ENCODE measurements at regions not wholly inside any gene's neighbourhood (a gene's known extent, or its start where the extent isn't known, plus 50 kb on each side); places are given as distances from the start of the nearest gene placed in this dataset.
"Not testable (repeated sequence)": the region's sequence is repeated elsewhere in the genome, so short reads cannot be mapped to it uniquely, and the experiment has no call there.

DNA sequence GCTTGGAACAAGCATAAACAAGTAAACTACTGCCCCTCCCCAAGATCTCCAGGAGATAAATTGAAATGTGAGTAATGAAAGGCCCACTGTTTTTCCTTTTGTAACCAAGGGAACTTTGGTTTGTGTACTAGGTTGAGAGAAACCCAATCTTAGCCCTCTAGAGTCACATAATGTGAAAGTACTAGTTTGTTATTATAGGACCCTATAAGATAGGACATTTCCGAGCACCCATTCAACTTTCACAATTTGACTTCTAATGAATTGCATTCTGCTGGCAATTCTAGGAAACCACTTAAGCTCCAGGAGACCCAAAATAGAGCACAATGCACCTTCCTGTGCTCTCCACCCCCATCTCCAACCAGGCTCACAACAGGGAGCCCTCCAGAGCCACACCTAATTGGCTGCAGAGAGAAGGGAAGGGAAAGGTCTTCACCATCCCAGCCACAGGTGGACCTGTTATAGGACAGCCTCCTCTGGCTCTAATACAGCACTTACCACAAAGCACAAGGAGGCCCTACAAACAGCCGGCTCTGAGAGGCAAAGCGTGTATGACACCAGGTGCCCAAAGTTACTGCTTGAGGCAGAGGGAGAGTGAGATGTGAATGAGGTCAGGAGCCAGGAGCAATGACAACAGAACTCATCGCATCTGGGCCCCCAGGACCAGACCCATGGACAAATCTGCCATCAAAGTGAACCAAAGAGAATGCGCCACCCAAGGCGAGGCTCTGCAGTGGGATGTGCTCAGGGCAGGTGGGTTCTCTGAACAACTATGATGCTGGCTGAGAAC is 163.3 kb upstream of the NTF3 start:
- no peak for DNase-seq

GRCh38 chr12:5269846-5270245 is 162.1 kb upstream of the NTF3 start:
- no peak for DNase-seq

GRCh38 chr12:5272018-5272785 is 159.7 kb upstream of the NTF3 start:
- DNase-seq: no peak

DNA sequence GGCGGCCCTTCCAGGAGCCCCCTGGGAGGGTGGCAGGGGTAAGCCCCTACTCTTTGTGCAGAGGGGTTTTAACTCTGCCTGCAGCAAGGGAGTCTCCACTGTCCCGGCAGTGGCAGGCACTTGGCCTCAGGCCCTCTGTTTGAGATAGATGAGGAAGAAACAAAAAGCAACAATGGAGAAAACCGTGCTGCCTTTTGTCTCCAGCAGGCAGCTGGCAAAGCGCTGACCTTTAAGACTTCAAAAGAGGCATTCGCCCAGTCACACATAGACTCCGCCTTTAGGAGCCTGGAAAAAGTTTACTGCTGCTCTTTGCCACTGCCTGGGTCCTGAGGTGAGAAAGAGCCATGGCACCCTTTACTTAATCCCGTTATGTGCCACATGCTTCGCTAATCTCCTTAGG is 158.2 kb upstream of the NTF3 start:
- DNase-seq: no peak

DNA sequence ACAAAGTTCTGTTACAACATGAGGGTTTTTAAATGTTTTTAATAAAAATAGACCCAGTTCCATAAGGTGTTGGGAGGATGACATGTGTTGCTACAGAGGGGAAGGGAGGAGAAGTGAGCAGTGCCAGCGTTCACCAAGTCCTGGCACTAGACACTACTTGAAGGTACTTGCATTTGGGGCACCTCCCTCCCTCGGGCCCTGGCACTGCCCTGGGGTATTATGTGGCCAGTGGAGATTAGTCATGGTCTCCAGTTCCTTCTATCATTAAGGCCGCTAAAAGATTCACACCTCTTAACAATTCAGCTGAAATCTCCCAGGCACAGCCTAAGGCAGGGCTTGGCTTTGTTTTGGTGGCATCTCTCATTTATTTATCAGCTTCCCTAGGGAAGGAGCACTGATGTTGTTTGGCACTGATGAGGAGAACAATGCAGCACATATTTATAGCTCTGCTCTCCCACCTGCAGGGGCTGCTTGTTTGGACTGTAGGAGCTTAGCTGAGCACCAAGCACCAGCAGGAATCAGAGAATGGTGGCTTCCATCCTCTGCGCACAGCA is 155.5 kb upstream of the NTF3 start:
- no peak for DNase-seq

DNA sequence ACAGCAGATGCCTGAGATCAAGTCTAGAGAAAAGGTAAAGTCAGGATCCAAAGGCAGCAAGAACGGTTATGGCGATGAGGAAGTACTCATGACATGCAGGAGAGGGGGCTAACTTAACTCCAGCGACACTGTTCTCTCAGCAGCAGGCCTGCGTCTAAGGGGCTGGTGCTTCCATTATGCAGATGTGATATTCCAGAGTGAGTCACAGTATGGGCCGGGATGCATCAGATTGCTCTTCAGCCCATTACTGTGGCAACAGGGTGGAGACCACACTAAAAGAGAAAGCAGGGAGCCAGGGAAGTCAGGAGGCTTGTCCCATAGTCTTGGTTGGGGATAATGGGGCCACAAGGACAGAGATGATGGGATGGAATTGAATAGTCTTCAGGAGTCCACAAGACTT is 151.8 kb upstream of the NTF3 start:
- no peak for DNase-seq

DNA sequence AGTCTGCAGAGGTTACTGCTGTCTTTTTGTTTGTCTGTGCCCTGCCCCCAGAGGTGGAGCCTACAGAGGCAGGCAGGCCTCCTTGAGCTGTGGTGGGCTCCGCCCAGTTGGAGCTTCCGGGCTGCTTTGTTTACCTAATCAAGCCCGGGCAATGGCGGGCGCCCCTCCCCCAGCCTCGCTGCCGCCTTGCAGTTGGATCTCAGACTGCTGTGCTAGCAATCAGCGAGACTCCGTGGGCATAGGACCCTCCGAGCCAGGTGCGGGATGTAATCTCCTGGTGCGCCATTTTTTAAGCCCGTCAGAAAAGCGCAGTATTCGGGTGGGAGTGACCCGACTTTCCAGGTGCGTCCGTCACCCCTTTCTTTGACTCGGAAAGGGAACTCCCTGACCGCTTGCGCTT is 141.5 kb upstream of the NTF3 start:
- DNase-seq: not testable (repeated sequence)

DNA sequence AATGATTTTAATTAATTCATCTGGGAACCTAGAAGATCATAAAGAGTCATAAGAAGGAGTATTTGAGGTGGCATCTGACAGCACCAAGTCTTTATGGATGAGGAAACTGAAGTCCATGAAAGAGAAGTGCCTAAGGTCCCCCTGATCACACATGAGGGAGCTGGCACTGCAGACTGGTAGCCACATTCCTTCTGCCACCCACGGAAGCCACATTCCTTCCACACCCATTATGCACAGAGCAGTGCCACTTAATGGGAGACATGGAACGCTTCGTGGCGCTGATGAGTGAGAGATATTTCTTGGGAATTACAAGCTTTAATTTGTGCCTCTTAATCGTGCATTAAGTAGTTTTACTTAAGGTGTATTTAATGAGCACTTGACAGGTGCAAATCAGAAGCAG is 139.3 kb upstream of the NTF3 start:
- no peak for DNase-seq

DNA sequence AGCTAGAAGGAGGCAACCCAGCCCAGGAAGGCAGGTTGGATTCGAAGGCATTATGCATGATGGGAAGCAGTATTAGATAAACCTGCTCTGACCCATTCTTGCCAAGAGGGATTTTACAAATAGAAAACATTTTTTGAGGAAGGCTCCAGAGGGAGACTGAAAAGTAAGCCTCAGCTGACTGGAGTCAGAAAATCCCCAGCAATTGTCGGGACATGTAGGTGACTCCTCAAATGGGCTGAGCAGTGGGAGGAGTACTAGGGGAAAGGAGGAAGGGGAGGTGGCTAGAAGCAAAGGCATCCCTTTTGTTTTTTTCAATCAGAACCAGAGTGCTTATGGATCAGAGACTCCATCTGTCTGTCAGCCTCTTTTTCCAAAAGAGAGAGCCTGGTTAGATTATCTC is 138.1 kb upstream of the NTF3 start:
- no peak for DNase-seq

- DNase-seq: no peak
Observed at GRCh38 chr12:5294274-5295070, 137.4 kb upstream of the NTF3 start.

- DNase-seq: no peak
Observed at GRCh38 chr12:5295151-5295550, 136.8 kb upstream of the NTF3 start.

GRCh38 chr12:5295996-5296395 is 135.9 kb upstream of the NTF3 start:
- no peak for DNase-seq

GRCh38 chr12:5301539-5301938 is 130.4 kb upstream of the NTF3 start:
- DNase-seq: no peak

- DNase-seq: no peak
Observed at GRCh38 chr12:5305425-5305824, 126.5 kb upstream of the NTF3 start.

- DNase-seq: no peak
Observed at GRCh38 chr12:5305886-5306545, 125.9 kb upstream of the NTF3 start.

GRCh38 chr12:5307065-5307464 is 124.8 kb upstream of the NTF3 start:
- DNase-seq: no peak

GRCh38 chr12:5308216-5308615 is 123.7 kb upstream of the NTF3 start:
- no peak for DNase-seq

GRCh38 chr12:5308996-5309395 is 122.9 kb upstream of the NTF3 start:
- no peak for DNase-seq

- DNase-seq: no peak
Observed at GRCh38 chr12:5309654-5310053, 122.3 kb upstream of the NTF3 start.

GRCh38 chr12:5310151-5310550 is 121.8 kb upstream of the NTF3 start:
- DNase-seq: no peak

DNA sequence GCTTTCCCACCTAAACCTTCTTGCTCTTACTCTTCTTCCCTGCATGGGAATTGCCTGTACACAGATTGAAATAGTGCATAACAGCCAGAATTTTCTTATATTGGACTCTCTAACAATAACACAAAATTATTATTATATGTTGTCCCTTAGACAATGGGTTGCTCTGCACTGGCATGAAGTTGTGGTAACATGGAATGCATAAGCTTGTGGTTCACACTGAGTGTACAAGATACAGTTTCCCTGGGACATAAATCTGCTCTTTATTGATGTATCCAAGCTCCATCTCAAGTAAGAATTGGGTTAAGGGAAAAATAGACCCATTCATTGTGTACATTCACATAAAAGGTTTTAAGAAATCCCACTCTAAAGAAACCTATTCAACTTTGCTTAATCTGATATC is 114.4 kb upstream of the NTF3 start:
- no peak for DNase-seq

DNA sequence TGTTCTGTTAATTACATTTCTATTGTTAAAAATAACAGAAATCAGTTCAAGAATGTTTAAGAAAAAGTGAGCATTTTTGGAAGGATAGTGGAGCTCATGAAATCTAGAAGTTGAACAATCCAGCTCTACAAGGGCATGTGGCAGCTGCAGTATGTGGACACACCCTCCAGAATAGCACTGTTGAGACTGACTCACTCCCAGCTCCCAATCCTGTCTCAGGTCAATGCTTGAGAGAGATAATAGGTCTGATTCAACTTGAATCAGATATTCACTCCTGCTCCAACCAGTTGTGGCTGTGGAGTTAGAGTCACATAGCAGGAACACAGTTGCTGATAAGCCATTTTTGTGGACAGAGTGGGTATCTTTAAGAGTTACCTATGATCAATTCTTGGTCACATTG is 113.0 kb upstream of the NTF3 start:
- no peak for DNase-seq

Measured in SHP77 (cell line).